H9 (cell line): ENCODE measurements at regions not wholly inside any gene's neighbourhood (a gene's known extent, or its start where the extent isn't known, plus 50 kb on each side); places are given as distances from the start of the nearest gene placed in this dataset.

Source experiments
- DNase-seq: peaks from one replicate; pipeline ENCODE4 v3.0.0-alpha.2; 2017
- H2AFZ ChIP-seq: one replicate; pipeline ENCODE4 v1.6.1; 2013; ENCODE audit warnings: mild to moderate bottlenecking, low read length, control low read depth, moderate library complexity
- H2AK5ac ChIP-seq: 2 replicates; pipeline ENCODE4 v1.6.1; 2013; ENCODE audit warnings: low read length, control low read depth, mixed read lengths; ENCODE audit not compliant: insufficient read length
- H2BK120ac ChIP-seq: one replicate; pipeline ENCODE4 v1.6.1; 2013; ENCODE audit warnings: low read depth, mild to moderate bottlenecking, low read length, control low read depth, inconsistent platforms; ENCODE audit not compliant: poor library complexity, severe bottlenecking
- H2BK12ac ChIP-seq: 2 replicates; pipeline ENCODE4 v1.6.1; 2013; ENCODE audit warnings: low read length, control low read depth, mixed read lengths, low read depth; ENCODE audit not compliant: insufficient read length
- H2BK15ac ChIP-seq: 2 replicates; pipeline ENCODE4 v1.6.1; 2013; ENCODE audit warnings: low read depth, low read length, control low read depth
- H2BK20ac ChIP-seq: one replicate; pipeline ENCODE4 v1.6.1; 2013; ENCODE audit warnings: low read depth, mild to moderate bottlenecking, low read length, control low read depth, inconsistent platforms; ENCODE audit not compliant: poor library complexity, severe bottlenecking
- H2BK5ac ChIP-seq: 2 replicates; pipeline ENCODE4 v1.6.1; 2013; ENCODE audit warnings: low read length, control low read depth, mixed read lengths; ENCODE audit not compliant: insufficient read length
- H3K14ac ChIP-seq: 2 replicates; pipeline ENCODE4 v1.6.1; 2013; ENCODE audit warnings: low read length, control low read depth; ENCODE audit not compliant: insufficient read depth
- H3K18ac ChIP-seq: 2 replicates; pipeline ENCODE4 v1.6.1; 2013; ENCODE audit warnings: low read depth, mild to moderate bottlenecking, mixed read lengths, low read length, control low read depth; ENCODE audit not compliant: insufficient read length
- H3K23ac ChIP-seq: 2 replicates; pipeline ENCODE4 v1.6.1; 2013; ENCODE audit warnings: low read length, control low read depth, mixed read lengths, low read depth; ENCODE audit not compliant: insufficient read length
- H3K23me2 ChIP-seq: 2 replicates; pipeline ENCODE4 v1.6.1; 2013; ENCODE audit warnings: low read depth, mild to moderate bottlenecking, mixed read lengths, low read length, control low read depth; ENCODE audit not compliant: insufficient read length, poor library complexity, severe bottlenecking
- H3K27ac ChIP-seq: 2 replicates; pipeline ENCODE4 v1.5.1; 2013; ENCODE audit warnings: low read length, control low read depth, mixed read lengths, low read depth; ENCODE audit not compliant: insufficient read length
- H3K27me3 ChIP-seq: 2 replicates; pipeline ENCODE4 v1.6.1; 2013; ENCODE audit warnings: low read length, control low read depth, inconsistent platforms; ENCODE audit not compliant: insufficient read depth
- H3K4ac ChIP-seq: 2 replicates; pipeline ENCODE4 v1.6.1; 2013; ENCODE audit warnings: low read depth, mild to moderate bottlenecking, control low read depth, inconsistent platforms, low read length, moderate library complexity
- H3K4me1 ChIP-seq: 2 replicates; pipeline ENCODE4 v1.6.1; 2013; ENCODE audit warnings: low read length, control low read depth, inconsistent platforms; ENCODE audit not compliant: insufficient read depth
- H3K4me2 ChIP-seq: 2 replicates; pipeline ENCODE4 v1.6.1; 2013; ENCODE audit warnings: low read length, control low read depth, mixed read lengths; ENCODE audit not compliant: insufficient read length, insufficient read depth
- H3K56ac ChIP-seq: 2 replicates; pipeline ENCODE4 v1.6.1; 2013; ENCODE audit warnings: low read depth, mild to moderate bottlenecking, mixed read lengths, low read length, control low read depth; ENCODE audit not compliant: insufficient read length
- H3K79me1 ChIP-seq: 2 replicates; pipeline ENCODE4 v1.6.1; 2013; ENCODE audit warnings: low read depth, mild to moderate bottlenecking, moderate library complexity, low read length, control low read depth, inconsistent platforms; ENCODE audit not compliant: insufficient read depth, poor library complexity, severe bottlenecking
- H3K79me2 ChIP-seq: 2 replicates; pipeline ENCODE4 v1.6.1; 2013; ENCODE audit warnings: low read length, control low read depth, inconsistent platforms; ENCODE audit not compliant: insufficient read depth
- H3K9ac ChIP-seq: 2 replicates; pipeline ENCODE4 v1.6.1; 2013; ENCODE audit warnings: low read length, control low read depth, mixed read lengths; ENCODE audit not compliant: insufficient read length; ENCODE audit errors: extremely low read depth
- H3K9me3 ChIP-seq: one replicate; pipeline ENCODE4 v1.6.1; 2013; ENCODE audit warnings: low read depth, low read length, inconsistent platforms; ENCODE audit not compliant: control insufficient read depth
- H3T11ph ChIP-seq: one replicate; pipeline ENCODE4 v1.6.1; 2013; ENCODE audit warnings: mild to moderate bottlenecking, low read length, control low read depth, inconsistent platforms
- H4K20me1 ChIP-seq: one replicate; pipeline ENCODE4 v1.6.1; 2013; ENCODE audit not compliant: control insufficient read depth, insufficient read length, insufficient read depth
- H4K5ac ChIP-seq: 2 replicates; pipeline ENCODE4 v1.6.1; 2013; ENCODE audit warnings: low read depth, mild to moderate bottlenecking, mixed read lengths, low read length, control low read depth; ENCODE audit not compliant: insufficient read length
- H4K8ac ChIP-seq: replicated peaks from 2 replicates; pipeline ENCODE4 v1.6.1; 2013; ENCODE audit warnings: low read length, control low read depth, mixed read lengths, low read depth; ENCODE audit not compliant: insufficient read length
- H4K91ac ChIP-seq: 2 replicates; pipeline ENCODE4 v1.6.1; 2013; ENCODE audit warnings: low read depth, mild to moderate bottlenecking, moderate library complexity, mixed read lengths, low read length, control low read depth; ENCODE audit not compliant: insufficient read length
- H3K27ac Mint-ChIP-seq, 3 experiments: 2 replicates in 2 of 3; 3 replicates in 1 of 3; pipeline ENCODE4 v1.8.0; 2020 to 2021; ENCODE audit warnings: mixed read lengths in 3 of 3, mild to moderate bottlenecking in 1 of 3, moderate library complexity in 1 of 3
- H3K27me3 Mint-ChIP-seq: 2 replicates; pipeline ENCODE4 v1.8.0; 2021; ENCODE audit warnings: low read depth, mild to moderate bottlenecking, moderate library complexity, mixed read lengths
- H3K36me3 Mint-ChIP-seq, 3 experiments: 2 replicates in 2 of 3; 3 replicates in 1 of 3; pipeline ENCODE4 v1.8.0; 2020 to 2021; ENCODE audit warnings: low read depth in 3 of 3, mixed read lengths in 3 of 3; ENCODE audit not compliant: insufficient read depth in 1 of 3
- H3K4me1 Mint-ChIP-seq, 2 experiments: 2 replicates each; pipeline ENCODE4 v1.8.0; 2020; ENCODE audit warnings: mixed read lengths in 2 of 2
- H3K4me3 Mint-ChIP-seq, 2 experiments: 2 replicates in 1 of 2; 3 replicates in 1 of 2; pipeline ENCODE4 v1.8.0; 2020 to 2021; ENCODE audit warnings: mild to moderate bottlenecking in 2 of 2, mixed read lengths in 2 of 2, moderate library complexity in 1 of 2
- H3K9me3 Mint-ChIP-seq, 2 experiments: 2 replicates in 1 of 2; 3 replicates in 1 of 2; pipeline ENCODE4 v1.8.0; 2020; ENCODE audit warnings: mild to moderate bottlenecking in 2 of 2, mixed read lengths in 2 of 2, moderate library complexity in 1 of 2
- CTCF ChIP-seq: fragments of 200-600 bp; sonication (generic); conservative IDR thresholded peaks from 3 replicates; pipeline ENCODE4 v1.8.0; 2021; ENCODE audit warnings: antibody characterized with exemption, mild to moderate bottlenecking
- WGBS: extraction: QIAGEN DNeasy Blood & Tissue Kit; methylation state at CpG from one replicate; pipeline ENCODE4 v1.1.7; 2013; ENCODE audit warnings: missing lambda C conversion rate, low lambda C conversion rate, mixed read lengths; ENCODE audit not compliant: insufficient read length; ENCODE audit errors: extremely low coverage; 5-methylcytosine and 5-hydroxymethylcytosine counted together

DNA sequence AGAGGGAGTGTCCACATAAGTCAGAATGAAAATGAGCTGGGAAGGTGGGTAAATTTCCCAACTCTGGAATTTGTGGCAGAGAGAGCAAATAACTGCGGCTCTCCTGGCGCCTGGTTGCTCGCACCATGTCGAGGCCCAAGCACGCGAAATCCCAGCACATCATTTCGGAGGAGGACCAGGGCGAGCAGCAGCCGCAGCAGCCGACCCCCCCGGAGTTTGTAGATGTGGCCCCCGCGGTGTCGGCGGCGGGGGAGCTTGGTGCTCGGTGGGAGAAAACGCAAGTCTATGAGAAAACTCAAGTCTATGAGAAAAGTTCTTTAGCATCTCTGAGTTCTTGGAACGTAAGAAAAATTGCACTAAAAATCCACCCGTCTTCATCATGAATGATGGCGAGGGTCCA, 60.3 kb downstream of the ACTBL2 start:
- H3K4me1 Mint-ChIP-seq = no peaks in the 10 kb centered on the region
- no peak overlapping the region for H2BK15ac ChIP-seq
- H3K79me1 ChIP-seq = no peaks in the 10 kb centered on the region
- no peaks in the 10 kb centered on the region for H3K36me3 Mint-ChIP-seq
- no peak overlapping the region for H3K14ac ChIP-seq
- no peaks in the 10 kb centered on the region; the same call in 1 of the 2 replicates for H3K27me3 Mint-ChIP-seq
- no peak overlapping the region for H2BK120ac ChIP-seq
- no peaks in the 10 kb centered on the region for H3K4me1 ChIP-seq
- H4K8ac ChIP-seq = no peak overlapping the region
- no peak overlapping the region for H4K5ac ChIP-seq
- H4K20me1 ChIP-seq = no peaks in the 10 kb centered on the region
- H3K4ac ChIP-seq = no peak overlapping the region
- H2AK5ac ChIP-seq = no peak overlapping the region
- no peak overlapping the region for H2BK20ac ChIP-seq
- H3K9ac ChIP-seq = no peak overlapping the region
- H2BK12ac ChIP-seq = no peak overlapping the region
- H3K23me2 ChIP-seq = no peaks in the 10 kb centered on the region
- no peaks in the 10 kb centered on the region; a peak in 1 of 5 replicates for H3K9me3 Mint-ChIP-seq
- H3K27ac ChIP-seq = no peak overlapping the region
- no peak overlapping the region for H4K91ac ChIP-seq
- no CpG with 5 or more reads among the region's 21 CpGs for WGBS
- H3K9me3 ChIP-seq = no peaks in the 10 kb centered on the region
- no peaks in the 10 kb centered on the region for H3K27me3 ChIP-seq
- H2BK5ac ChIP-seq = no peak overlapping the region
- H3K18ac ChIP-seq = no peak overlapping the region
- no peak overlapping the region for H3K56ac ChIP-seq
- no peak overlapping the region for H3K23ac ChIP-seq
- H3K27ac Mint-ChIP-seq = no peak overlapping the region
- H3K4me2 ChIP-seq = no peak overlapping the region
- no peak for TF ChIP-seq CTCF
- H3K79me2 ChIP-seq = no peaks in the 10 kb centered on the region
- DNase-seq = no peak
- no peak overlapping the region for H3K4me3 Mint-ChIP-seq
- no peak overlapping the region for H3T11ph ChIP-seq
- H2AFZ ChIP-seq = no peak overlapping the region
